ENCODE measurements at regions not wholly inside any gene's neighbourhood (a gene's known extent, or its start where the extent isn't known, plus 50 kb on each side); places are given as distances from the start of the nearest gene placed in this dataset.
"Not testable (repeated sequence)": the region's sequence is repeated elsewhere in the genome, so short reads cannot be mapped to it uniquely, and the experiment has no call there.

DNA sequence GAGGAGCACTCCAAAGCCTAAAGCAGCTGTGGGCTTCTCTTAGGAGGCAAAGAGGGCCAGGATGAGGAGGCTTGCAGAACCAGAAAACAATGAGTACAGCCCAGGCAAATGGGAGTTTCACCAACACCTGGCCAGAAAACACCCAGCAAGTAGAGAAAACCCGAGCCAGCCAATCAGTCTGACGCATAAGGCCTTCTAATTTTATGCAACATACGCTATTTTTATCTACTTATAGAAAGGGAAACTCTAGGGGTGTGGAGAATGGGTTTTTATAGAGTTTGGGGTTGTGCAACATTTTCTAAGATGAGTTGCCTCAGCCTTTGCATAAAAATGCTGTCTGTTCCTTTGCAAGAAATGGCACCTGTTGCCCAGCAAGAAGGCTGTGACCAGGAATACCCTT, 529.0 kb upstream of the CDH5 start:
- DNase-seq (ENCODE audit: low read depth), result no peak

- DNase-seq (ENCODE audit: low read depth), result no peak
These were observed 531.8 kb upstream of the CDH5 start for GRCh38 chr16:65834688-65835087.

DNA sequence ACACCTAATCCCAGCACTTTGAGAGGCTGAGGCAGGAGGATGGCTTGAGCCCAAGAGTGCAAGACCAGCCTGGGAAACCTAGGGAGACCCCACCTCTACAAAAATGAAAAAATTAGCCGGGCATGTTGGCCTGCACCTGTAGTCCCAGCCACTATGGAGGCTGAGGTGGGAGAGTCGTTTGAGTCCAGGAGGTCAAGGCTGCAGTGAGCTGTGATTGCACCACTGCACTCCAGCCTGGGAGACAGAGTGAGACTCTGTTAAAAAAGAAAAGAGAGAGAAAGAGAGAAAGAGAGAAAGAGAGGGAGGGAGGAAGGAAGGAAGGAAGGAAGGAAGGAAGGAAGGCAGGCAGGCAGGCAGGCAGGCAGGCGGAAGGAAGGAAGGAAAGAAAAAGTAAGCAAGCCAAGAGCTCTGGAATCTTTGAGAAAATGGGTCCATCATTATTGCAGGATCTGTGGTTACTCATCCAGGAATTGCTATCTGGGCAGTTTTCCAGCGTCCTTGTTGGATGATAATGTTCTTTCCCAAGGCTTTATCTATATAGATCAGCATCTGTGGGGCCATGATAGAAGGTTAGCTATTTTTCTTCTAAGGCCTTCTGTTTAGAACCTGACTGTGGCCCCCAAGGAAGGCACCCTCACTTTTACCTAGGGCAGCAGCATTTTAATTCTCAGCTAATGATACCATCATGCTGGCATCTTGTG, 533.2 kb upstream of the CDH5 start:
- DNase-seq (ENCODE audit: low read depth), result peak; percentile 23

DNA sequence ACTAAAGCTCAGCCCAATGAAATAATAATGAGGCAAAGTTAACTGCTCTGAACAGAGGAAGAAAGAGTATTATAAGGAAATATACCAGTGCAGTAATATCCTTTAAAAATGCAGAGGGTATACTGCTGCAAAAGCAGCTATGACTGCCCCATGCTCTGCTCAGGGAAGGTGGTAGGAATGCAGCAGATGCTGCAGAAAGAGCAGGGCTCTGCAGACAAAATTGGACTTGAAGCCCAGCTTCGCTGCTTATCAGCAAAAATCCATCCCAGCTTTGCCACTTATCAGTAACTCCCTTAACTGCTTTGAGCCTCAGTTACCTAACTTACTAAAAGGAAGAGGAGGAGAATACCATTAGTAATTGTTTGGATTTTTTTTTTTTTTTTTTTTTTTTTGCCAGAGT, 533.8 kb upstream of the CDH5 start:
- no peak for DNase-seq (ENCODE audit: low read depth)

GRCh38 chr16:65831903-65832666, 534.4 kb upstream of the CDH5 start:
- no peak for DNase-seq (ENCODE audit: low read depth)

DNA sequence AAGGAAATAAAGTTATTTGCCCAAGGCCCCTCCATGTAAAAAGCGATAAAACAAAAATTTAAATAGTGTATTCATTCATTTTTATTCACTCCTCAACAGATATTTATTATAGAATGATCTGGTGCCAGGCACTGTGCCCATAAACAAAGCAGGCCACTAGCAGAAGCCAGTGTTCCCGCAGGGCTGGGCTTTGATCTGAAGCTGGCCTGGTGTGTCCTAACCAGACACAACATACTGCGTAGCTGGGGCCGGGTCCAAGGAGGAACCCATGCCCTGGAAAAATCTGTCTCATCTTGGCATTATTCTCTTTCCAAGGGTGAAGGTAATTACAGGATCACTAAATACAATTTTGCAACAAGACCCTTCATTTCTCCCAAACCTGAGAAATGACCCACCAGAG, 537.4 kb upstream of the CDH5 start:
- DNase-seq (ENCODE audit: low read depth), result no peak

DNA sequence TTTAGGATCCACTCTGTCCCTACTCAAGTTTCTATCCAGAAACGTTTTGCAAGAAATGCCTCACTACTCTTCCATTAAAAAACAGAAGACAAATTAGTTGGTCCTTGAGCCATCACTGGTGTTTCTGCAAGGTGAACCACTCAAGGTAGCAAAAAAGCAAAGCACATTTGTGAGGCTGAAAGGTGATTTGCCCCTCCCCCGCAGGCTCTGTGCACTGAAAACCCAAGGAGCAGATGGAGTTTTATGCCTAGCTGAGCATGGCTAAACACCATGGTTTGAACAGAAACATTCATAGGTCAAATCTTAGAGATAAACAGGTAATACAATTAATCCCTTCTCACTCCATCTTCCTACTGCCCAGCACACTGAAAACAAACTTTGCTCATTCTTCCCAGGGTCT, 538.2 kb upstream of the CDH5 start:
- no peak for DNase-seq (ENCODE audit: low read depth)

DNA sequence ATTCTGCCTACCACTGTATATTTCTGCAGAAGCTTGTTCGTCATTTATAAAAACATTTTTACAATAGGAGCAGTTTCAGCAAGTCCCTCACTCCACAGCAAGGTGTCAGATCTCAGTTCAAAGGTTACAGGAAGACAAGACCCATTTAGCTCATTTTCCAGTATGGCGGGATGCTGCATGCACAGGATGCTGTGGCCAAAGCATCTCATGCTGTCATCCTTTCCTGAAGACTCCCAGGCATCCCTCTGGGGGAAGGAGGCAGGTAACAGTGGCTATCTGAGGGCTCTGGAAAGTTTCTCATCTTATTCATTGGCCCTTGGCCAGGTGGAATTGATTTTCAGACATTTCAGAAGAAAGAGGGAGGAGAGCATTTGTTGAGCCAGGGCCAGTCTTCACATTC, 539.3 kb upstream of the CDH5 start:
- no peak for DNase-seq (ENCODE audit: low read depth)

DNA sequence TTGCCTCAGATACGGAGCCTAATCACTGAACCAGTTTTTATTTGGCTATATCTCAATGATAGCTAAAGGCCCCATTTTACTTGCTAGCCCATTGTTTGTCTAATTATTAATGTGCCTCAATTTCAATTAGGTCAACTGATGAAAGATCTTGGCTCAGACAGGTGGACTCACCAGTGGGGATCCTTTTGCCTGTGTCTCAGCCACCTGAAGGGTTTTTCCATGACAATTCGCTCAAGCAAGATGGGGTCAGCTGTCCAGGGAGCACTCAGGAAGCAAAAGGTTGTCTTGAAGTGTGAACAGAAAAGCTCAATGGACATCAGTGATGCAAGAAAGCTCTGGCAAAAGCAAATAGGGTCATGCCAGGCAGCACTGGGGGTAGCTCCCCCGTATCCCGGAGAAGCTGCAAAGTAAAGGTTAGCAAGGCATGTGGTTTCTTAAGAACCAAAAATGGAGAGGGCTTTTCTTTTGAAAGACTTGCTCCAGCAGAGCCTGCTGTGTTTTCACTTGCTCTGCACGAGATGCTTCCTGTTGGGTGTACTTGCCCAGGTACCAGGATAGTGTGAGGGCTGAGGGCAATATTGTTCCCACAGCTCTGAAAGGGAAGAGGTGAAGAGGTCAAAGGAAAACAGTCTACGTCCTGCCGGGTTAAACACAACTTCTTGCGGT, 541.2 kb upstream of the CDH5 start:
- no peak for DNase-seq (ENCODE audit: low read depth)

DNA sequence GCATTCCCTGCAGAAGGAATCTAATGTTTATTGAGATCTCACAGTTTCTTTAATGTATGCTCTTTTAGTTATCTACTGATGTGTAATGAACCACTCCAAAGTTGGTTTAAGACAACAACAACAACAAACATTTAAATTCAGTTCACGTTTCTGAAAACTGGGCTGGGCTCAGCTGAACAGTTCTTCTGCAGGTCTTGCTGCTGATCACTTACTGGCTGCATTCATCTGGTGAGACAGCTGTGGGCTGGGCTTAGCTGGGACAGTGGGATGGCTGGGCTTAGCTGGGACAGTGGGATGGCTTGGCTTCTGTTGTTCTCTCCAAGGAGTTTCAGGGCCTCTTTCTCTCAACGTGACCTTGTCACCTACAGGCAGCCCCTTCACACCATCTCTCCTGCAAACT, 544.3 kb upstream of the CDH5 start:
- DNase-seq (ENCODE audit: low read depth), result no peak

DNA sequence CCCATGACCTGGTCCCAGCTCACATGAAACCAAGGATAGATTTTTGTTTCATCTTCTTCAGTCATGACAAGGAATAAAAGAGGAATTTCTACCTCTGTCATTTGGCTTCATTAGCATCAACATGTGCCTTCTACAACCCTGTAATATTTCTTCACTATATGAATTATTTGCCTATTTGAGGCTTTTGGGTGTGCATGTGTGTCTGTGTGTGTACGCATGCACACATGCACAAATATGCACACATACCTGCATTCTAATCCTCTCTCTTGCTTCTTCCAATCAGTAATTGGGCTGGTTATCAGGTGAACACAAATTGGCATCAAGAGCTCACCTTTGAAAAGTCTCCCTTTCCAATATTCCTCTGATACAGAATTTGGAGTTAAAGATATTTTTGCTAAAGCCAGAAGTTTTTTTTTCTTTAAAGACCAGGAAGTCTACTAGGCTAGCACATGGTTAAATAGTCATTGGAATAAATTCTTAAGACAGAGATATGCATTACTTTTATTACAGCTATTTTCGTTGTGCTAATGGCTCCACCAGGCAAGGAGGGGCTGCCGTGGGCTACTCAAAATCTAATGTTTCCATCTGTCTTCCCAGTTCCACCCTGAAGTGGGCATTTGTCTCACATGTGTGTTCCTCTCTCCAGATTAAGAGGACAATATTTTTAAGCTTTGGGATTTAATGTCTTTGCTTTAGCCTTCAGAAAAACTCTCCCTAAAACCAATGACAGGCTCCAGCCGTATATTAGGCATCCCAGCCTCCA, 547.2 kb upstream of the CDH5 start:
- no peak for DNase-seq (ENCODE audit: low read depth)

- no peak for DNase-seq (ENCODE audit: low read depth)
These were observed 548.7 kb upstream of the CDH5 start for GRCh38 chr16:65817799-65818198.

DNA sequence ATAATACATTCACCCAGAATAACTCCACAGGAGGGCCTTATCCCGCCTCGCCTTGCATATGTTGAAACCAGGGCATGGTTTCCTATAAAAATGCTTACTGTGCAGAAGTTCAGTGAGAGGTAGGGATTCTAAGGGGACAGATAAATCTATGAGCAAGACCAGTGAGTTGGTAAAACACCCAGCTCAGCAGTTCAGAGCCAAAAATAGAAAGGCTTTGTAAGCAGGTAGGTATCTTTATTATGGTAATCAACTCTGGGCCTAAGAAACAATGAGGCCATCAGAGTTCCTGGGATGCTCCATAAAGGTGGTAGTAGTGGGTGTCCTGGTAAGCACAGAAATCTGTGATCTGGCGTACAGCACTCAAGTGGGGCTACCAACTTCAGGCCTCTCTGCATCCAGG, 549.4 kb upstream of the CDH5 start:
- no peak for DNase-seq (ENCODE audit: low read depth)

GRCh38 chr16:65816556-65816955, 549.9 kb upstream of the CDH5 start:
- no peak for DNase-seq (ENCODE audit: low read depth)

- no peak for DNase-seq (ENCODE audit: low read depth)
These were observed 550.8 kb upstream of the CDH5 start for GRCh38 chr16:65815707-65816106.

DNA sequence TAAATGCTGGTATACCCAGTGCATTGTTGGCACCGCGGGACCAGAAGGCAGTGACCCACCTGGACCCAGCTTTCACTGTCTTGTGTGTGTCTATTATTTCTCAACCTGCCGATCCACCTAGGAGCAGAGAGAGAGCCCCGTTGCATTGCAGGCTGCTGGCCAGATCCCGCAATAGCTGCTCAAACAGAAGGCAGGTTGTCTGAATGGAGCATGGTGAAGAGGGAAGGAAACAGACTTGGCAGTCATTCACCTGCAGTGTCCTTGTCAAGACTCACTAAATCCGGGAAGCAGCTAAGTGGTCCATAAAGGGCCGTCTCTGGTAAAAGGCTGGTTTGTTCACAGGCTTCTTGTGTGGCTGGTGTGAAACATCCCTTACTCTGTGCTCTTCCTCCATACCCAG, 552.6 kb upstream of the CDH5 start:
- not testable (repeated sequence) for DNase-seq (ENCODE audit: low read depth)

DNA sequence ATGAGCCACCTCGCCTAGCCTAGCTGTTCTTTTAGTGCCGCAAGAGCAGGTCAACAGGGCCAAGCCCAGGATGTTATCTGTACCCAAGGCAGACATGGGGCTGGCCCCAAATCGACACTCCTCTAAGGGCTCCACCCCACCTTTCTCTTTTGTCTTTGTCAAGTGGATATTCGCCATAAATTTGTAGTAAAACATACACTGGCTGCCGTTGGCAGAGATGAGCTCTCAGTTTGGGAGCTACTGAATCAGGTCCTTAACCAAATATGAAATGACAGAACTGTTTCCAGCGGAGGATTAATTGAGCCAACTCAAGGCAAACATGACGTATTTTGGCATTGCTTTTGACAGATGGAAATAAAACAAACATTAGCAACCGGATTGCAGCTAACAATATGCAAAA, 556.9 kb upstream of the CDH5 start:
- DNase-seq (ENCODE audit: low read depth), result no peak

DNA sequence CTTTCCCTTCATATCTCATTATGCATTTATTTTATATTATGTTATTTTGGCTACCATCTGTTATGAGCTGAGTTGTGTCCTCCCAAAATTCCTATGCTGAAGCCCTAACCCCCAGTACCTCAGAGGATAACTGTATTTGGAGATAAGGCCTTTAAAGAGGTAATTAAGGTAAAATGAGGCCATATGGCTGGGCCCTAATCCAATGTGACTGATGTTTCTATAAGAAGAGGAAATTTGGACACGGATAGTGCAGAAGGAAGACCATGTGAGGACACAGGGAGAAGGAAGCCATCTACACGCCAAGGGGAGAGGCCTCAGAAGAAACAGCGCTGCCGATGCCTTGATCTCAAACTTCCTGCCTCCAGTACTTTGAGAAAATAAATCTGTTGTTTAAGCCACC, 557.7 kb upstream of the CDH5 start:
- DNase-seq (ENCODE audit: low read depth), result no peak

DNA sequence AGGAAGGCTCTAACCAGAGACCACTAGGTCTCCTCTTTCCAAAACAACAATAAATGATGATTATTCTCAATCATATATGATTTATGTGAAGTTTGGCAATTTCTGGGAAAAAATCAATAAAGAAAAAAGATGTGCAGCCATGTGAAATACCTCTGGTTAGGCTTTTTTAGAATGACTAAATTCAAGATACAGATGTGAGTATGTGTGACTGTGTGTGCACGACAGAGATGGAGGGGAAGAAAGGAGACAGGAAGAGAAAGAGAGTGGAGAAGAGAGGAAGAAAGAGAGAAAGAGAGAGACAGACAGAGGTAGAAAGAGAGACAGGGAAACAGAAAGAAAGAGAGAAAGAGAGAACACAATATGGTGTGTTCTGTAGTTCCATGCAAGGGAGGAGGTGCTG, 558.6 kb upstream of the CDH5 start:
- DNase-seq (ENCODE audit: low read depth), result no peak

GRCh38 chr16:65805704-65806103, 560.8 kb upstream of the CDH5 start:
- not testable (repeated sequence) for DNase-seq (ENCODE audit: low read depth)

DNA sequence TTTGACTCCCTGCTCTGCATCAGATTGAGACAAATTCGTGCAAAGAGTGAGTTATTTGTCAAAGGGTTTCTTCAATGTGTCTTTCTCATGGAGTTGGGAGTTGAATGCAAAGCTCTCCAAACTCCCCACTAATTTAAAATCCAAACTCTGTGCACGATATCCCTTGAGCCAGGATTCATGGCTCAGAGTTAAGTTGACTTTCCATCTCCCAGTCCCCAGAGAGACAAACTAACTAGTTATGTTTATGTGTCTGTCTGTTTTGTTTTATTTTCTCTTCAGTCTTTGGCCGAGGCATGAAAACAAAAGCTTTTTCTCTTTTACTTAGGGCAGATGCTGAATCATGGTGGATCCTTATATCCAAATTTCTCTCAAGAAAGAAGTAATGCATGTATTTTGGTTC, 570.0 kb upstream of the CDH5 start:
- DNase-seq (ENCODE audit: low read depth), result no peak

DNA sequence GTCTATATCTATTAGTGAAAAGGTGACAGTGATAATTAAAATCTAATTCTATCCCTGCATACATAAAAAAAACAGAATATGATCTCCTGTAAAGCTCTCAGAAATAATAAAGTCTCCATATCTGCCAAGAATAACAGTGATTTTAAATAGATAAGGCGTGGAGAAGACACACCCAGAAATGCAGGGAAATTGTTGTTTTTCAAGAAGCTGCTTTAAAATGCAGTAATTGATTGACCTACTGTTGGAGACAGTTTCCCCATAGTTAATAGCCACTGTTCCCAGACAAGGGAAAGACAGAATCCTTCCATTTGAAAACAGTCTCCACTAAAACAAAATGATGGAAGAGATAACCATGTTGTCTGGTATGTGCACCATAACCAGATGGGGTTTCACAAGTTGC, 571.5 kb upstream of the CDH5 start:
- DNase-seq (ENCODE audit: low read depth), result no peak

GRCh38 chr16:65793781-65794180, 572.7 kb upstream of the CDH5 start:
- DNase-seq (ENCODE audit: low read depth), result no peak

All from HS-27A (cell line).